SKM-1 (cell line): ENCODE measurements at regions not wholly inside any gene's neighbourhood (a gene's known extent, or its start where the extent isn't known, plus 50 kb on each side); places are given as distances from the start of the nearest gene placed in this dataset.

Experiments
- DNase-seq: peaks from one replicate; lab custom pipeline; 2025; ENCODE audit not compliant: unreplicated experiment; lab: John Stamatoyannopoulos, UW

GRCh38 chr9:96183751-96184150, 118.2 kb downstream of the HSD17B3 start:
- no peak for DNase-seq

GRCh38 chr9:96178153-96178552, 123.8 kb downstream of the HSD17B3 start:
- DNase-seq, result no peak

GRCh38 chr9:96177719-96178028, 124.3 kb downstream of the HSD17B3 start:
- no peak for DNase-seq

GRCh38 chr9:96177005-96177718, 124.8 kb downstream of the HSD17B3 start:
- DNase-seq, result no peak

GRCh38 chr9:96175796-96176195, 126.2 kb downstream of the HSD17B3 start:
- DNase-seq, result no peak

- no peak for DNase-seq
Measured at GRCh38 chr9:96175001-96175400, 127.0 kb downstream of the HSD17B3 start.

- no peak for DNase-seq
Measured at GRCh38 chr9:96174371-96174770, 127.6 kb downstream of the HSD17B3 start.

- DNase-seq, result no peak
Measured at GRCh38 chr9:96173640-96174039, 128.3 kb downstream of the HSD17B3 start.

- no peak for DNase-seq
Measured at GRCh38 chr9:96172797-96173196, 129.2 kb downstream of the HSD17B3 start.

- DNase-seq, result no peak
Measured at GRCh38 chr9:96171728-96172127, 130.2 kb downstream of the HSD17B3 start.

- DNase-seq, result no peak
Measured at GRCh38 chr9:96169901-96170300, 132.1 kb downstream of the HSD17B3 start.

GRCh38 chr9:96169484-96169883, 132.5 kb downstream of the HSD17B3 start:
- no peak for DNase-seq

GRCh38 chr9:96168882-96169281, 133.1 kb downstream of the HSD17B3 start:
- DNase-seq, result no peak

GRCh38 chr9:96167011-96167410, 135.0 kb downstream of the HSD17B3 start:
- no peak for DNase-seq

GRCh38 chr9:96164268-96164683, 137.7 kb downstream of the HSD17B3 start:
- DNase-seq, result no peak

GRCh38 chr9:96163712-96164111, 138.3 kb downstream of the HSD17B3 start:
- no peak for DNase-seq

- DNase-seq, result no peak
Measured at GRCh38 chr9:96163161-96163560, 138.8 kb downstream of the HSD17B3 start.

GRCh38 chr9:96161819-96162218, 140.2 kb downstream of the HSD17B3 start:
- no peak for DNase-seq

- no peak for DNase-seq
Measured at GRCh38 chr9:96160866-96161265, 141.1 kb downstream of the HSD17B3 start.

- DNase-seq, result no peak
Measured at GRCh38 chr9:96160168-96160567, 141.8 kb downstream of the HSD17B3 start.

GRCh38 chr9:96159596-96159995, 142.4 kb downstream of the HSD17B3 start:
- no peak for DNase-seq

- DNase-seq, result no peak
Measured at GRCh38 chr9:96158909-96159575, 142.9 kb downstream of the HSD17B3 start.

- no peak for DNase-seq
Measured at GRCh38 chr9:96158147-96158546, 143.8 kb downstream of the HSD17B3 start.
